Calu3 (cell line): ENCODE measurements at regions not wholly inside any gene's neighbourhood (a gene's known extent, or its start where the extent isn't known, plus 50 kb on each side); places are given as distances from the start of the nearest gene placed in this dataset.

Experiments
- BruUV-seq: library from RNA; stranded (reverse); fragments of 400-500 nt; replicated peaks from 2 replicates; lab custom pipeline; 2021; lab: Mats Ljungman, UMichigan
- CTCF ChIA-PET: fragments of 300-600 bp; sonication (Branson Sonifier 250); formaldehyde crosslinking; loops from one replicate; lab custom pipeline; 2022; ENCODE audit warnings: antibody characterized with exemption; lab: Charles Lee
- DNase-seq: peaks from one replicate; pipeline ENCODE4 v3.0.0; 2022
- H3K27ac Mint-ChIP-seq: one replicate; pipeline ENCODE4 v1.8.0; 2022; ENCODE audit warnings: mixed read lengths; ENCODE audit not compliant: unreplicated experiment
- H3K27me3 Mint-ChIP-seq: one replicate; pipeline ENCODE4 v1.8.0; 2022; ENCODE audit warnings: mixed read lengths; ENCODE audit not compliant: unreplicated experiment
- H3K36me3 Mint-ChIP-seq: one replicate; pipeline ENCODE4 v1.8.0; 2022; ENCODE audit warnings: mild to moderate bottlenecking, moderate library complexity, mixed read lengths; ENCODE audit not compliant: insufficient read depth, unreplicated experiment
- H3K4me1 Mint-ChIP-seq: one replicate; pipeline ENCODE4 v1.8.0; 2022; ENCODE audit warnings: mild to moderate bottlenecking, low read depth, mixed read lengths; ENCODE audit not compliant: unreplicated experiment
- H3K4me3 Mint-ChIP-seq: one replicate; pipeline ENCODE4 v1.8.0; 2022; ENCODE audit warnings: mild to moderate bottlenecking, low read depth, moderate library complexity, mixed read lengths; ENCODE audit not compliant: unreplicated experiment
- H3K9me3 Mint-ChIP-seq: one replicate; pipeline ENCODE4 v1.8.0; 2022; ENCODE audit warnings: low read depth, mixed read lengths; ENCODE audit not compliant: unreplicated experiment
- intact Hi-C: fragments of 100-400 bp; cut with micrococcal nuclease; formaldehyde crosslinking; loops from one replicate; pipeline ENCODE4 v1.10.0; 2022; ENCODE audit not compliant: unreplicated experiment
- TF ChIP-seq, protein P1 (sequence below): fragments of 200-600 bp; IDR thresholded peaks from one replicate; pipeline ENCODE4 v1.8.0; 2022; ENCODE audit warnings: antibody characterized with exemption; ENCODE audit not compliant: unreplicated experiment

DNA sequence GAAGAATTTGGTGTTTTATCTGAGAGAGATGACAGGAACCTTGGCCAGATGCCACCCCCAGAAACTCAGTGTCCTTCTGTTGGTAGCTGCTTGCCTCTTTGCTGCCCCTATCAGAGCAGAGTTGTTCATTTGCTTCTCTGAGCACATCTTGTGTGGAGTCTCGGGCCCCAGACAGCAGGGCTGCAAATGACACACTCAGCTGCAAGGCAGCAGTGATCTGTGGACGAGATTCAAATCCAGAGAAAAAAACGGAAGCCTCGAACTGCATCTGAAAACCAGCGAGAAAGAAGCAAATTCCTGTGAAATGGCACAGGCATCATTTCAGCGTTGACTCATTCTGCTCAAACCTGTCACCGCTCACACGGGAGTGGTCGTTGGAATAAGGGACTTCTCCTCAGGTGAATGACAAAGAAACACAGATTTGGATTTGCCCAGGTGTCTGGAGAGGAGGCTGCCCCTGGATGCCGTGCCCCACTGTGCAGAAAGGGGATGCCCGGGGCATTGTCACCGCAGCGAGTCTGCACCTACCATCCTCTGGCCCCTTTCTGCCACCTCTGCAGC is 144.7 kb downstream of the PFKFB3 start:
- no TSS peak for BruUV-seq
- H3K4me1 Mint-ChIP-seq: peaks cover 13% of the 10 kb centered on the region
- H3K27me3 Mint-ChIP-seq: no peaks in the 10 kb centered on the region
- peaks cover 5% of the 10 kb centered on the region for H3K36me3 Mint-ChIP-seq
- DNase-seq: no peak
- intact Hi-C loops: no loop called here
- no peak overlapping the region for H3K27ac Mint-ChIP-seq
- H3K9me3 Mint-ChIP-seq: peaks cover 12% of the 10 kb centered on the region
- H3K4me3 Mint-ChIP-seq: no peak overlapping the region
- CTCF ChIA-PET: no interaction called here
- TF ChIP-seq, protein P1, sequence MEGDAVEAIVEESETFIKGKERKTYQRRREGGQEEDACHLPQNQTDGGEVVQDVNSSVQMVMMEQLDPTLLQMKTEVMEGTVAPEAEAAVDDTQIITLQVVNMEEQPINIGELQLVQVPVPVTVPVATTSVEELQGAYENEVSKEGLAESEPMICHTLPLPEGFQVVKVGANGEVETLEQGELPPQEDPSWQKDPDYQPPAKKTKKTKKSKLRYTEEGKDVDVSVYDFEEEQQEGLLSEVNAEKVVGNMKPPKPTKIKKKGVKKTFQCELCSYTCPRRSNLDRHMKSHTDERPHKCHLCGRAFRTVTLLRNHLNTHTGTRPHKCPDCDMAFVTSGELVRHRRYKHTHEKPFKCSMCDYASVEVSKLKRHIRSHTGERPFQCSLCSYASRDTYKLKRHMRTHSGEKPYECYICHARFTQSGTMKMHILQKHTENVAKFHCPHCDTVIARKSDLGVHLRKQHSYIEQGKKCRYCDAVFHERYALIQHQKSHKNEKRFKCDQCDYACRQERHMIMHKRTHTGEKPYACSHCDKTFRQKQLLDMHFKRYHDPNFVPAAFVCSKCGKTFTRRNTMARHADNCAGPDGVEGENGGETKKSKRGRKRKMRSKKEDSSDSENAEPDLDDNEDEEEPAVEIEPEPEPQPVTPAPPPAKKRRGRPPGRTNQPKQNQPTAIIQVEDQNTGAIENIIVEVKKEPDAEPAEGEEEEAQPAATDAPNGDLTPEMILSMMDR: no peak

DNA sequence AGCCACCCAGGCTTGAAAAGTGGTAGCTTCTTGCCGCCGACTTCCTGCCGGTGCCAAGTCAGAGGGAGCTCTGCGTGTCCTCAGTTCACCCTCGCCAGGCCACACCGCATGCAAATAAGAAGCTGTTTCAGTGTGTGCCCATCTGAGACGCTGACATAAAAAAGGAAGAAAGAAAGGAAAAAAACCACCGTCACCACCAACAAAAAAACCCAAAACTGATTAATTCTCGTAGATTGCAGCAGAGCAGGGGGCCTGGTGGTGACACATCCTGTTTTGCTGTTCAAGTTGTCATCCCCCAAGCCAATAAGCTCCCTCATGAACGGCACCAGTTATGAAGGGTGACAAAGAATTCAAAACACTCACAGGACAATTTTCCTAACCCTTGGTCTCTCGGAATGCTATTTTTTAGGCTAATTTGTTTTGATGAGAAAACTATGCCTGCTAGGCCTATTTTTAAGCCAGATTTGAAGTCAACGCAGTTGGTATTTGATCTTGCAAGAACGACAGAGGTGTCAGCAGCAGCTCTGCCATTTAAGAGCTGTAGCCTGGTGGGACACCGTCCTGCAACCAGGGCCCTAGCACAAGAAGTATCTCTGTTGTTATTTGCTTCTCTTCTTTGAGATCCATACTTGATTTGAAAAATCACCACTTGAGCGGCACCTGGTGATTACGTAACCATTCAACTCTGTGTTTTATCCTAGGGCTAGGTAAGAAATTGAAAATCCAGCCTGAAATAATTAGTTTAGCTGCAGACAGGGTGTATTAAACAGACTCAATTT is 145.6 kb downstream of the PFKFB3 start:
- Mint-ChIP-seq H3K36me3 (peaks cover 5% of the 10 kb centered on the region), H3K27me3 (no peaks in the 10 kb centered on the region), H3K4me1 (peaks cover 16% of the 10 kb centered on the region), H3K27ac (no peak overlapping the region), H3K4me3 (no peak overlapping the region), H3K9me3 (peaks cover 12% of the 10 kb centered on the region)
- CTCF ChIA-PET: interaction anchor here (1.1 kb wide), 1 partner anchor 57 kb away, joined by 3 read pairs; no protein-coding TSS in a partner anchor
- intact Hi-C loops: no loop called here
- no peak for DNase-seq
- TF ChIP-seq, protein P1: no peak
- no TSS peak for BruUV-seq

DNA sequence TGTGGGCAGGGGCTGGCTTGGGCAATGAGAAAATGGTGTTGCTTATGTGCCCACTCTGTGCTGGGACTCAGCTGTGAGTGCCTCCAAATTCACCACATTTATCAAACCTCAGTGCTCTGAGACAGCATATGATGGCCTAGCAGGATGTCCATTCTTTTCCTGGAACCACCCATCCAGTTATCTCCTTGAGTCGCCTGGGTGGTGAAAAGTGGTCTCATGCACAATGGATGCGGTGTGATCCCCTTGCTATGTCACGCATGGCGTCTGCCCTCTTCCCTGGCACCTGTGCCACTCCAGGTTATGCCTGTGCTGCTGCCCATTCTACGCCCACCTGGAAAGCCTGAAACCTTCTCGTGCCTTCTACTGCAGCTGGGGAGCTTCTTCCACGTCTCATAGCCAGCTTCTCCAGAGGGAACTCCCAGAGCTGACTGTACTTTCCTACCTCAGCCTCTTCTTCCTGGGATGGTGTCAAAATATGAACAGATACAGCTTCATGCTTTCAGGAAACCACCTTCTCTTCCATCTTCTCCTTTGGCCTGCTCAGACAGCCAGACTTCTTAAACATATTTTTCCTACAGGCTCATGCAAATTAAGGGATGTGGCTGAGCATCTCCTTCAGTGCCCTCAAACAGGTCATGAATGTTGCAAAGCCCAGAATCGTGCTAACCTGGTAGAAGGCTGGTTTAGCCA is 147.3 kb downstream of the PFKFB3 start:
- Mint-ChIP-seq H3K27ac (no peak overlapping the region), H3K9me3 (peaks cover 12% of the 10 kb centered on the region), H3K4me1 (peaks cover 33% of the 10 kb centered on the region), H3K36me3 (peaks cover 5% of the 10 kb centered on the region), H3K27me3 (no peaks in the 10 kb centered on the region), H3K4me3 (no peak overlapping the region)
- TF ChIP-seq, protein P1: no peak
- no TSS peak for BruUV-seq
- CTCF ChIA-PET: no interaction called here
- DNase-seq: no peak
- intact Hi-C loops: no loop called here

DNA sequence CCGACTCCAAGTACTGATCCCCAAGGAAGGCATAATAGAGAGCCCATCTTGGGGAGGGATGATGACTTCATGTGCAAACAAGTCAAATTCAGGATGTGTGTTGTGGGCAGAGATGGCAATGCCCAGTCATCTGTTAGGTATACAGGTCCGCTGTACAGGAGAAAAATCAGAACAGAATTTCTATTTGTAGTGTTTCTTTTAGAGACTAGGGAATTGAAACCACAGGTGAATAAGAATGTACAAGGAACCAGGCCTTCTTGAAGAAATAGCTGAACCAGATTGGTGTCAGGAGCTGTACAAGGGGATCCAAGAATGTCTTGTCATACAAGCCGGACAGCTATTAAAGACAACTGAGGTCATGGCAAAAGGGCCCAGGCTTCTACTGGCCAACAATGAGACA is 147.9 kb downstream of the PFKFB3 start:
- CTCF ChIA-PET: no interaction called here
- peaks cover 5% of the 10 kb centered on the region for H3K36me3 Mint-ChIP-seq
- TF ChIP-seq, protein P1: no peak
- H3K4me1 Mint-ChIP-seq: peaks cover 39% of the 10 kb centered on the region
- intact Hi-C loops: no loop called here
- DNase-seq: no peak
- H3K27ac Mint-ChIP-seq: no peak overlapping the region
- H3K9me3 Mint-ChIP-seq: peaks cover 7% of the 10 kb centered on the region
- BruUV-seq: no TSS peak
- H3K27me3 Mint-ChIP-seq: no peaks in the 10 kb centered on the region
- no peak overlapping the region for H3K4me3 Mint-ChIP-seq
